ENCODE measurements at regions not wholly inside any gene's neighbourhood (a gene's known extent, or its start where the extent isn't known, plus 50 kb on each side); places are given as distances from the start of the nearest gene placed in this dataset.

GRCh38 chr2:2809771-2810170 lies 478.7 kb upstream of the MYT1L start:
- H3K9ac ChIP-seq (ENCODE audit: low read depth in 1 of 2, low read length in 2 of 2) = no peak overlapping the region
- H3K27me3 ChIP-seq (ENCODE audit: control insufficient read depth in 4 of 4, insufficient read depth in 4 of 4, low read length in 3 of 4) = no peaks in the 10 kb centered on the region
- TF ChIP-seq TAF1 (conservative IDR thresholded peaks at IDR 0.05) (no peak), RAD21 (IDR thresholded peaks at IDR 0.05) (no peak), EGR1 (IDR thresholded peaks at IDR 0.05; ENCODE audit: low read depth in 2 of 2) (no peak), ATF3 (IDR thresholded peaks at IDR 0.05) (no peak), HNF4G (IDR thresholded peaks at IDR 0.05) (no peak), FOXA1 (IDR thresholded peaks at IDR 0.05) (no peak)
- no peak for DNase-seq (ENCODE audit: low spot score)
- 79% methylated on average over 7 of the region's 7 CpGs for WGBS
- H3K36me3 ChIP-seq (ENCODE audit: control insufficient read depth in 4 of 4, insufficient read depth in 3 of 4, low read depth in 1 of 4, low read length in 3 of 4) = no peaks in the 10 kb centered on the region
- H3K27ac ChIP-seq (ENCODE audit: low read depth in 1 of 2, low read length in 2 of 2) = no peak overlapping the region
- H3K4me1 ChIP-seq (ENCODE audit: control insufficient read depth in 4 of 4, insufficient read depth in 4 of 4, low read length in 3 of 4) = no peaks in the 10 kb centered on the region
- no peak overlapping the region for H3K4me3 ChIP-seq (ENCODE audit: low read depth in 1 of 3, low read length in 3 of 3)
- H3K9me3 ChIP-seq (ENCODE audit: control insufficient read depth in 4 of 4, low read length in 3 of 4) = peaks cover 0 to 8% (median 6%) of the 10 kb centered on the region in 4 donors

- H3K9ac ChIP-seq (ENCODE audit: low read depth in 1 of 2, low read length in 2 of 2) = no peak overlapping the region
- H3K4me3 ChIP-seq (ENCODE audit: low read depth in 1 of 3, low read length in 3 of 3) = no peak overlapping the region
- TF ChIP-seq TAF1 (conservative IDR thresholded peaks at IDR 0.05) (no peak), YY1 (IDR thresholded peaks at IDR 0.05) (no peak)
- H3K4me1 ChIP-seq (ENCODE audit: control insufficient read depth in 4 of 4, insufficient read depth in 4 of 4, low read length in 3 of 4) = no peaks in the 10 kb centered on the region
- no peaks in the 10 kb centered on the region for H3K27me3 ChIP-seq (ENCODE audit: control insufficient read depth in 4 of 4, insufficient read depth in 4 of 4, low read length in 3 of 4)
- H3K36me3 ChIP-seq (ENCODE audit: control insufficient read depth in 4 of 4, insufficient read depth in 3 of 4, low read depth in 1 of 4, low read length in 3 of 4) = no peaks in the 10 kb centered on the region
- H3K27ac ChIP-seq (ENCODE audit: low read depth in 1 of 2, low read length in 2 of 2) = no peak overlapping the region
- DNase-seq (ENCODE audit: low spot score) = no peak
- 66% methylated on average over 7 of the region's 7 CpGs for WGBS
- H3K9me3 ChIP-seq (ENCODE audit: control insufficient read depth in 4 of 4, low read length in 3 of 4) = peaks cover 0 to 1% (median 0%) of the 10 kb centered on the region in 4 donors
Observed at GRCh38 chr2:2808551-2809058, 477.5 kb upstream of the MYT1L start.

GRCh38 chr2:2806711-2807110 lies 475.6 kb upstream of the MYT1L start:
- no peaks in the 10 kb centered on the region for H3K4me1 ChIP-seq (ENCODE audit: control insufficient read depth in 4 of 4, insufficient read depth in 4 of 4, low read length in 3 of 4)
- H3K27ac ChIP-seq (ENCODE audit: low read depth in 1 of 2, low read length in 2 of 2) = no peak overlapping the region
- H3K36me3 ChIP-seq (ENCODE audit: control insufficient read depth in 4 of 4, insufficient read depth in 3 of 4, low read depth in 1 of 4, low read length in 3 of 4) = no peaks in the 10 kb centered on the region
- no peaks in the 10 kb centered on the region for H3K27me3 ChIP-seq (ENCODE audit: control insufficient read depth in 4 of 4, insufficient read depth in 4 of 4, low read length in 3 of 4)
- WGBS = 70% methylated on average over 7 of the region's 7 CpGs
- no peak overlapping the region for H3K4me3 ChIP-seq (ENCODE audit: low read depth in 1 of 3, low read length in 3 of 3)
- H3K9me3 ChIP-seq (ENCODE audit: control insufficient read depth in 4 of 4, low read length in 3 of 4) = no peaks in the 10 kb centered on the region
- no peak overlapping the region for H3K9ac ChIP-seq (ENCODE audit: low read depth in 1 of 2, low read length in 2 of 2)
- TF ChIP-seq NR2F2 (IDR thresholded peaks at IDR 0.05) (no peak), MAX (IDR thresholded peaks at IDR 0.05) (no peak), HNF4A (conservative IDR thresholded peaks at IDR 0.05) (no peak), RXRA (IDR thresholded peaks at IDR 0.05) (no peak), GABPA (IDR thresholded peaks at IDR 0.05 in 1 of 2, conservative IDR thresholded peaks at IDR 0.05 in 1 of 2) (no peak), CTCF (IDR thresholded peaks at IDR 0.05; ENCODE audit: low read depth, low read length, missing input control) (no peak), EGR1 (IDR thresholded peaks at IDR 0.05; ENCODE audit: low read depth in 2 of 2) (no peak), YY1 (IDR thresholded peaks at IDR 0.05) (no peak), ATF3 (IDR thresholded peaks at IDR 0.05) (no peak)
- DNase-seq (ENCODE audit: low spot score) = no peak

All from liver (tissue), 8 donors.